IMR-90 (cell line): ENCODE measurements at regions not wholly inside any gene's neighbourhood (a gene's known extent, or its start where the extent isn't known, plus 50 kb on each side); places are given as distances from the start of the nearest gene placed in this dataset.
A peak's percentile ranks its signal among the peaks of the same experiment; 100 is the strongest.

Experiments used
- ATAC-seq: fragments of 200-7000 bp; cut with Tn5 transposase; 2 replicates; pipeline ENCODE4 v1.9.1; 2020; ENCODE audit warnings: low read depth, mild to moderate bottlenecking, moderate library complexity
- BruUV-seq: library from RNA; stranded (reverse); fragments of 400-500 nt; replicated peaks from 2 replicates; lab custom pipeline; 2021; lab: Mats Ljungman, UMichigan
- CTCF ChIA-PET: fragments of 300-600 bp; formaldehyde crosslinking; extraction: SDS; loops from one replicate; lab custom pipeline; 2021; ENCODE audit warnings: antibody characterized with exemption; lab: Yijun Ruan, JAX
- POLR2A ChIA-PET: fragments of 300-600 bp; sonication (Branson Sonifier 250); formaldehyde crosslinking; loops from one replicate; lab custom pipeline; 2022; ENCODE audit warnings: antibody characterized with exemption; ENCODE audit not compliant: unreplicated experiment; lab: Charles Lee
- DNase-seq: peaks from one replicate; pipeline ENCODE4 v3.0.0; 2013
- H2AFZ ChIP-seq: replicated peaks from 2 replicates; pipeline ENCODE3; 2013; ENCODE audit warnings: low read length, mild to moderate bottlenecking; ENCODE audit not compliant: poor library complexity
- H2AK5ac ChIP-seq: 2 replicates; pipeline ENCODE4 v1.6.1; 2013; ENCODE audit warnings: low read depth, low read length, inconsistent platforms
- H2AK9ac ChIP-seq: replicated peaks from 2 replicates; pipeline ENCODE3; 2013; ENCODE audit warnings: mild to moderate bottlenecking, low read depth, low read length, moderate library complexity; ENCODE audit not compliant: poor library complexity
- H2BK120ac ChIP-seq: 2 replicates; pipeline ENCODE4 v1.6.1; 2013; ENCODE audit warnings: low read depth, low read length, inconsistent platforms
- H2BK15ac ChIP-seq: 3 replicates; pipeline ENCODE4 v1.6.1; 2013; ENCODE audit warnings: low read depth, low read length, inconsistent platforms
- H2BK20ac ChIP-seq: 2 replicates; pipeline ENCODE4 v1.6.1; 2013; ENCODE audit warnings: low read depth, mild to moderate bottlenecking, inconsistent platforms, low read length, moderate library complexity
- H2BK5ac ChIP-seq: 2 replicates; pipeline ENCODE4 v1.6.1; 2013; ENCODE audit warnings: mild to moderate bottlenecking, low read depth, low read length, inconsistent platforms; ENCODE audit not compliant: poor library complexity, severe bottlenecking
- H3K14ac ChIP-seq: replicated peaks from 2 replicates; pipeline ENCODE4 v1.6.1; 2013; ENCODE audit warnings: low read depth, low read length, inconsistent platforms
- H3K18ac ChIP-seq: 2 replicates; pipeline ENCODE4 v1.6.1; 2013; ENCODE audit warnings: low read depth, low read length, control low read depth
- H3K23ac ChIP-seq: 2 replicates; pipeline ENCODE4 v1.6.1; 2013; ENCODE audit warnings: low read depth, low read length, inconsistent platforms
- H3K27ac ChIP-seq: 2 replicates; pipeline ENCODE4 v1.5.1; 2013; ENCODE audit warnings: mild to moderate bottlenecking, control low read depth, low read length; ENCODE audit not compliant: insufficient read depth
- H3K27me3 ChIP-seq: 2 replicates; pipeline ENCODE4 v1.6.1; 2013; ENCODE audit warnings: low read length; ENCODE audit not compliant: control insufficient read depth, insufficient read depth
- H3K36me3 ChIP-seq: 2 replicates; pipeline ENCODE4 v1.6.1; 2013; ENCODE audit warnings: low read length, mixed read lengths; ENCODE audit not compliant: control insufficient read depth, insufficient read depth
- H3K4ac ChIP-seq: 2 replicates; pipeline ENCODE4 v1.6.1; 2013; ENCODE audit warnings: low read depth, low read length, inconsistent platforms
- H3K4me1 ChIP-seq: 2 replicates; pipeline ENCODE4 v1.6.1; 2013; ENCODE audit warnings: low read length, mixed read lengths; ENCODE audit not compliant: control insufficient read depth, insufficient read depth
- H3K4me2 ChIP-seq: 2 replicates; pipeline ENCODE4 v1.6.1; 2013; ENCODE audit warnings: low read depth, mild to moderate bottlenecking, control low read depth, low read length, moderate library complexity
- H3K4me3 ChIP-seq: 2 replicates; pipeline ENCODE4 v1.5.1; 2013; ENCODE audit warnings: low read depth, mild to moderate bottlenecking, control low read depth, low read length, moderate library complexity; ENCODE audit not compliant: insufficient read depth
- H3K56ac ChIP-seq: 2 replicates; pipeline ENCODE4 v1.6.1; 2013; ENCODE audit warnings: low read length, inconsistent platforms; ENCODE audit not compliant: insufficient read depth; ENCODE audit errors: extremely low read depth
- H3K79me1 ChIP-seq, 2 experiments: 2 replicates each; pipeline ENCODE4 v1.6.1; 2013; ENCODE audit warnings: low read length in 2 of 2, inconsistent platforms in 1 of 2, low read depth in 1 of 2
- H3K9ac ChIP-seq: 2 replicates; pipeline ENCODE4 v1.6.1; 2013; ENCODE audit warnings: low read depth, low read length, control low read depth
- H3K9me1 ChIP-seq: 2 replicates; pipeline ENCODE4 v1.6.1; 2013; ENCODE audit warnings: low read length, inconsistent platforms; ENCODE audit not compliant: insufficient read depth
- H3K9me3 ChIP-seq: 2 replicates; pipeline ENCODE4 v1.6.1; 2013; ENCODE audit warnings: low read length; ENCODE audit not compliant: control insufficient read depth, insufficient read depth
- H4K20me1 ChIP-seq: 2 replicates; pipeline ENCODE4 v1.6.1; 2013; ENCODE audit warnings: low read length, inconsistent platforms; ENCODE audit not compliant: insufficient read depth
- H4K5ac ChIP-seq: 2 replicates; pipeline ENCODE4 v1.6.1; 2013; ENCODE audit warnings: mild to moderate bottlenecking, low read depth, low read length, control low read depth
- H4K8ac ChIP-seq, 2 experiments: 2 replicates each; pipeline ENCODE4 v1.6.1; 2013; ENCODE audit warnings: low read depth in 2 of 2, low read length in 2 of 2, control low read depth in 1 of 2, inconsistent platforms in 1 of 2
- H4K91ac ChIP-seq: 2 replicates; pipeline ENCODE4 v1.6.1; 2013; ENCODE audit warnings: low read depth, low read length, inconsistent platforms; ENCODE audit not compliant: insufficient read depth
- BHLHE40 ChIP-seq: fragments of 150-350 bp; IDR thresholded peaks from 2 replicates; pipeline ENCODE4 v1.6.1; 2016; ENCODE audit warnings: mild to moderate bottlenecking, low read depth, low read length
- CEBPB ChIP-seq: IDR thresholded peaks from 2 replicates; pipeline ENCODE4 v1.6.1; 2012; ENCODE audit warnings: low read depth, low read length, improper control_type of control experiment
- CHD1 ChIP-seq: IDR thresholded peaks from 2 replicates; pipeline ENCODE4 v1.6.1; 2012; ENCODE audit warnings: low read depth, low read length, improper control_type of control experiment
- FOS ChIP-seq: fragments of 150-350 bp; IDR thresholded peaks from 2 replicates; pipeline ENCODE4 v1.6.1; 2016; ENCODE audit warnings: low read depth, low read length
- MAFK ChIP-seq: IDR thresholded peaks from 2 replicates; pipeline ENCODE4 v1.6.1; 2012; ENCODE audit warnings: low read depth, low read length, improper control_type of control experiment
- MAZ ChIP-seq: IDR thresholded peaks from 2 replicates; pipeline ENCODE4 v1.6.1; 2012; ENCODE audit warnings: low read depth, mild to moderate bottlenecking, low read length, improper control_type of control experiment, moderate library complexity, borderline replicate concordance
- MXI1 ChIP-seq: IDR thresholded peaks from 2 replicates; pipeline ENCODE4 v1.6.1; 2012; ENCODE audit warnings: low read depth, mild to moderate bottlenecking, low read length, moderate library complexity, borderline replicate concordance
- NFE2L2 ChIP-seq: fragments of 150-350 bp; IDR thresholded peaks from 2 replicates; pipeline ENCODE4 v1.6.1; 2016; ENCODE audit warnings: low read depth, mild to moderate bottlenecking, low read length
- POLR2A ChIP-seq: IDR thresholded peaks from 2 replicates; pipeline ENCODE4 v1.6.1; 2012; ENCODE audit warnings: mild to moderate bottlenecking, low read depth, low read length
- RAD21 ChIP-seq: IDR thresholded peaks from 2 replicates; pipeline ENCODE4 v1.6.1; 2012; ENCODE audit warnings: low read length, improper control_type of control experiment
- RCOR1 ChIP-seq: IDR thresholded peaks from 2 replicates; pipeline ENCODE4 v1.6.1; 2012; ENCODE audit warnings: mild to moderate bottlenecking, low read length, improper control_type of control experiment; ENCODE audit not compliant: insufficient replicate concordance
- RFX5 ChIP-seq: IDR thresholded peaks from 2 replicates; pipeline ENCODE4 v1.8.0; 2012; ENCODE audit warnings: low read depth, mild to moderate bottlenecking, low read length, moderate library complexity
- SMC3 ChIP-seq: fragments of 150-350 bp; IDR thresholded peaks from 2 replicates; pipeline ENCODE4 v1.6.1; 2016; ENCODE audit warnings: low read depth, mild to moderate bottlenecking, antibody characterized with exemption, low read length, moderate library complexity
- WGBS, 2 experiments: methylation state at CpG; one replicate each; pipeline versions ENCODE4 v1.1.5 to v1.1.7; 2013; ENCODE audit warnings: missing lambda C conversion rate in 2 of 2; ENCODE audit not compliant: insufficient read length in 1 of 2; ENCODE audit errors: extremely low coverage in 2 of 2; 5-methylcytosine and 5-hydroxymethylcytosine counted together
- dilution Hi-C: fragments of 300-500 bp; cut with HindIII; formaldehyde crosslinking; loops from one replicate; pipeline ENCODE4 v1.14.3; 2018; ENCODE audit warnings: low sequenced_read_pairs; ENCODE audit not compliant: unreplicated experiment
- in situ Hi-C: fragments of 300-500 bp; cut with MboI; formaldehyde crosslinking; loops from 3 replicates; pipeline ENCODE4 v1.14.3; 2019; ENCODE audit warnings: low sequenced_read_pairs, inconsistent platforms, mixed read lengths
- intact Hi-C: fragments of 100-400 bp; cut with micrococcal nuclease; formaldehyde crosslinking; loops from 2 replicates; pipeline ENCODE4 v1.10.0; 2022
- TF ChIP-seq, protein P1 (sequence below): fragments of 150-350 bp; IDR thresholded peaks from 2 replicates; pipeline ENCODE4 v1.6.1; 2016; ENCODE audit warnings: low read depth, mild to moderate bottlenecking, low read length, moderate library complexity, borderline replicate concordance
- TF ChIP-seq, protein P2 (sequence below): conservative IDR thresholded peaks from 2 replicates; pipeline ENCODE4 v1.5.1; 2012; ENCODE audit warnings: mild to moderate bottlenecking, low read depth, low read length, improper control_type of control experiment
- TF ChIP-seq, protein P3 (sequence below): fragments of 150-350 bp; IDR thresholded peaks from 2 replicates; pipeline ENCODE4 v1.6.1; 2017; ENCODE audit warnings: mild to moderate bottlenecking, antibody characterized with exemption, low read length, low read depth

DNA sequence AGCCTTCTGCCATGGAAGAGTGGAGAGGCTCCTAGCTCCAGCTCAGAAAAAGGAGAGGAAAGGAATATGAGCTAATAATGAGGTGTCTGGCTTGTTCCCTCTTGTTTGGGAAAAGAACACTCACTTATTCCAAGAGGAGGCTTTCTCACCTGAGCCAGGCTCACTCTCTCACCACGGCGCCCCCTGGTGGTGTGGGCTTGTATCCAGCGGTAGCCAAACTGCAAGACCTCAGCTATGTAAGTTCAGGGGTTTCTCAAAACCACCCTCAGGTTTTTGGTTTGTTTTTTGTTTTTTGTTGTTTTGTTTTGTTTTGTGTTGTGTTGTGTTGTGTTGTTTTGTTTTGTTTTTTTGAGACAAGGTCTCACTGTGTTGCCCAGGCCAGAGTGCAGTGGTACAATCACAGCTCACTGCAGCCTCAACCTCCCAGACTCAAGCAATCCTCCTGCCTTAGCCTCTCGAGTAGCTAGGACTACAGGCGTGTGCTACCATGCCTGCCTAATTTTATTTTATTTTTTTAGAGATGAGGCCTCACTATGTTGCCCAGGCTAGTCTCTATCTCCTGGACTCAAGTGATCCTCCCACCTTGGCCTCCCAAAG lies 124.0 kb downstream of the TMEM130 start:
- peak; percentile 66; the same call in 1 of the 2 replicates for ATAC-seq
- WGBS, 2 experiments: no CpG with 5 or more reads among the region's 5 CpGs
- Histone ChIP-seq H2BK5ac (no peak overlapping the region), H2AK9ac (no peak overlapping the region), H3K27ac (no peak overlapping the region), H2AK5ac (no peak overlapping the region), H3K36me3 (no peaks in the 10 kb centered on the region), H3K4me2 (no peak overlapping the region), H3K14ac (no peak overlapping the region), H3K27me3 (no peaks in the 10 kb centered on the region), H4K20me1 (no peaks in the 10 kb centered on the region), H3K23ac (no peak overlapping the region), H2BK120ac (no peak overlapping the region), H4K8ac (no peak overlapping the region), H3K9ac (no peak overlapping the region), H3K18ac (no peak overlapping the region), H3K9me1 (no peaks in the 10 kb centered on the region), H2BK15ac (no peak overlapping the region), H3K4ac (no peak overlapping the region), H3K56ac (no peak overlapping the region), H4K5ac (no peak overlapping the region), H3K79me1 (no peaks in the 10 kb centered on the region), H4K91ac (no peak overlapping the region), H3K9me3 (no peaks in the 10 kb centered on the region; the same call in 1 of the 2 replicates), H2AFZ (no peak overlapping the region), H3K4me1 (no peaks in the 10 kb centered on the region), H2BK20ac (no peak overlapping the region), H3K4me3 (no peak overlapping the region)
- in situ Hi-C loops (loop anchor here (25.0 kb wide), 1 partner anchor 434 kb away; no protein-coding TSS in a partner anchor), intact Hi-C loops (loop anchor here (1.0 to 5.0 kb wide), 2 partner anchors 314 to 451 kb away; no protein-coding TSS in a partner anchor), dilution Hi-C loops (no loop called here)
- POLR2A ChIA-PET: no interaction called here
- no TSS peak for BruUV-seq
- peak; percentile 17 for DNase-seq
- TF ChIP-seq CEBPB: no peak
- peak; percentile 36 for TF ChIP-seq RAD21
- TF ChIP-seq, protein P1, sequence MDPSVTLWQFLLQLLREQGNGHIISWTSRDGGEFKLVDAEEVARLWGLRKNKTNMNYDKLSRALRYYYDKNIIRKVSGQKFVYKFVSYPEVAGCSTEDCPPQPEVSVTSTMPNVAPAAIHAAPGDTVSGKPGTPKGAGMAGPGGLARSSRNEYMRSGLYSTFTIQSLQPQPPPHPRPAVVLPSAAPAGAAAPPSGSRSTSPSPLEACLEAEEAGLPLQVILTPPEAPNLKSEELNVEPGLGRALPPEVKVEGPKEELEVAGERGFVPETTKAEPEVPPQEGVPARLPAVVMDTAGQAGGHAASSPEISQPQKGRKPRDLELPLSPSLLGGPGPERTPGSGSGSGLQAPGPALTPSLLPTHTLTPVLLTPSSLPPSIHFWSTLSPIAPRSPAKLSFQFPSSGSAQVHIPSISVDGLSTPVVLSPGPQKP: no peak
- TF ChIP-seq POLR2A: no peak
- peak; percentile 54 for TF ChIP-seq SMC3
- TF ChIP-seq MAFK: no peak
- TF ChIP-seq RFX5: no peak
- TF ChIP-seq, protein P2, sequence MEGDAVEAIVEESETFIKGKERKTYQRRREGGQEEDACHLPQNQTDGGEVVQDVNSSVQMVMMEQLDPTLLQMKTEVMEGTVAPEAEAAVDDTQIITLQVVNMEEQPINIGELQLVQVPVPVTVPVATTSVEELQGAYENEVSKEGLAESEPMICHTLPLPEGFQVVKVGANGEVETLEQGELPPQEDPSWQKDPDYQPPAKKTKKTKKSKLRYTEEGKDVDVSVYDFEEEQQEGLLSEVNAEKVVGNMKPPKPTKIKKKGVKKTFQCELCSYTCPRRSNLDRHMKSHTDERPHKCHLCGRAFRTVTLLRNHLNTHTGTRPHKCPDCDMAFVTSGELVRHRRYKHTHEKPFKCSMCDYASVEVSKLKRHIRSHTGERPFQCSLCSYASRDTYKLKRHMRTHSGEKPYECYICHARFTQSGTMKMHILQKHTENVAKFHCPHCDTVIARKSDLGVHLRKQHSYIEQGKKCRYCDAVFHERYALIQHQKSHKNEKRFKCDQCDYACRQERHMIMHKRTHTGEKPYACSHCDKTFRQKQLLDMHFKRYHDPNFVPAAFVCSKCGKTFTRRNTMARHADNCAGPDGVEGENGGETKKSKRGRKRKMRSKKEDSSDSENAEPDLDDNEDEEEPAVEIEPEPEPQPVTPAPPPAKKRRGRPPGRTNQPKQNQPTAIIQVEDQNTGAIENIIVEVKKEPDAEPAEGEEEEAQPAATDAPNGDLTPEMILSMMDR: peak; percentile 49
- TF ChIP-seq MXI1: no peak
- TF ChIP-seq MAZ: no peak
- TF ChIP-seq NFE2L2: no peak
- TF ChIP-seq CHD1: no peak
- no peak for TF ChIP-seq RCOR1
- no peak for TF ChIP-seq BHLHE40
- no peak for TF ChIP-seq FOS
- TF ChIP-seq, protein P3, sequence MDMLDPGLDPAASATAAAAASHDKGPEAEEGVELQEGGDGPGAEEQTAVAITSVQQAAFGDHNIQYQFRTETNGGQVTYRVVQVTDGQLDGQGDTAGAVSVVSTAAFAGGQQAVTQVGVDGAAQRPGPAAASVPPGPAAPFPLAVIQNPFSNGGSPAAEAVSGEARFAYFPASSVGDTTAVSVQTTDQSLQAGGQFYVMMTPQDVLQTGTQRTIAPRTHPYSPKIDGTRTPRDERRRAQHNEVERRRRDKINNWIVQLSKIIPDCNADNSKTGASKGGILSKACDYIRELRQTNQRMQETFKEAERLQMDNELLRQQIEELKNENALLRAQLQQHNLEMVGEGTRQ: no peak
- CTCF ChIA-PET: interaction anchor here (0.7 to 1.8 kb wide), 4 partner anchors 9 to 451 kb away, joined by 3 to 11 read pairs (median 3); no protein-coding TSS in a partner anchor
